Adrenal gland (tissue), 5 donors: ENCODE measurements at regions not wholly inside any gene's neighbourhood (a gene's known extent, or its start where the extent isn't known, plus 50 kb on each side); places are given as distances from the start of the nearest gene placed in this dataset.

Experiments
- CTCF ChIP-seq, 6 experiments: fragments of 450-650 bp in 4 of 6; fragments of 200-600 bp in 2 of 6; sonication (generic) in 1 of 6; IDR thresholded peaks; 1 replicate in 5 of 6; 2 replicates in 1 of 6; pipeline versions ENCODE4 v1.5.1 to v1.8.0; 2016 to 2021; ENCODE audit warnings: antibody characterized with exemption in 6 of 6, mild to moderate bottlenecking in 2 of 6, moderate library complexity in 1 of 6
- POLR2A ChIP-seq, 2 donors: fragments of 450-650 bp; IDR thresholded peaks; one replicate each; pipeline ENCODE4 v1.6.1; 2017; ENCODE audit warnings: antibody characterized with exemption in 2 of 2, mild to moderate bottlenecking in 2 of 2, moderate library complexity in 1 of 2
- donor health status: DM: no; HTN: no; CAD: no.

DNA sequence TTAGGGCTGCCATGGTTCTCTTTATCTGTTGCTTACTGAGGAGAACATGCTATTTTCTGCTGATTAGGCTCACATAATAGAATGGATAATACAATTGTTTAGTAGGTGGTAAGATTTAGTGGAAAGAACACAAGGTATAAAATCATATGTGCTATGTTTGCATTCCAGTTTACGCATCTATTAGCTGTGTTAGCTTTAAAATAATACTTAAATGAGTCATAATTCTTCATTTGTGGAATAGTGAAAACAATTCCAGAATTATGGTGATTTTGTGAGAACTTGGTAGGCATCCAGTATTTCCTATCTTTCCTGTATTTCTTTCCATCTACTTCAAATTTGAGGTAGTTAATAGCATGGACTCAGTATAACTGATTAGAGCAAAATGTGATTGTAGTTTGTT, 1585.5 kb upstream of the LRRTM3 start:
- TF ChIP-seq CTCF (IDR thresholded peaks at IDR 0.05) (no peak), POLR2A (IDR thresholded peaks at IDR 0.05) (no peak)
